HUES48 (cell line): ENCODE measurements at regions not wholly inside any gene's neighbourhood (a gene's known extent, or its start where the extent isn't known, plus 50 kb on each side); places are given as distances from the start of the nearest gene placed in this dataset.
"Not testable (repeated sequence)": the region's sequence is repeated elsewhere in the genome, so short reads cannot be mapped to it uniquely, and the experiment has no call there.

ENCODE experiments used
- H3K27ac ChIP-seq: one replicate; pipeline ENCODE4 v1.7.0; 2013; ENCODE audit warnings: low read depth, low read length, inconsistent platforms
- H3K27me3 ChIP-seq: 2 replicates; pipeline ENCODE4 v1.6.1; 2013; ENCODE audit warnings: mild to moderate bottlenecking, low read length; ENCODE audit not compliant: control insufficient read depth, insufficient read depth
- H3K36me3 ChIP-seq: 2 replicates; pipeline ENCODE4 v1.6.1; 2013; ENCODE audit warnings: low read length; ENCODE audit not compliant: control insufficient read depth, insufficient read depth
- H3K4me1 ChIP-seq: 2 replicates; pipeline ENCODE4 v1.6.1; 2013; ENCODE audit warnings: mild to moderate bottlenecking, low read length; ENCODE audit not compliant: control insufficient read depth, insufficient read depth
- H3K4me3 ChIP-seq: 2 replicates; pipeline ENCODE4 v1.5.1; 2013; ENCODE audit warnings: mild to moderate bottlenecking, low read depth, low read length
- H3K9ac ChIP-seq: 2 replicates; pipeline ENCODE4 v1.6.1; 2013; ENCODE audit warnings: mild to moderate bottlenecking, low read depth, low read length, moderate library complexity
- H3K9me3 ChIP-seq: 2 replicates; pipeline ENCODE4 v1.6.1; 2013; ENCODE audit warnings: low read length; ENCODE audit not compliant: control insufficient read depth, insufficient read depth

DNA sequence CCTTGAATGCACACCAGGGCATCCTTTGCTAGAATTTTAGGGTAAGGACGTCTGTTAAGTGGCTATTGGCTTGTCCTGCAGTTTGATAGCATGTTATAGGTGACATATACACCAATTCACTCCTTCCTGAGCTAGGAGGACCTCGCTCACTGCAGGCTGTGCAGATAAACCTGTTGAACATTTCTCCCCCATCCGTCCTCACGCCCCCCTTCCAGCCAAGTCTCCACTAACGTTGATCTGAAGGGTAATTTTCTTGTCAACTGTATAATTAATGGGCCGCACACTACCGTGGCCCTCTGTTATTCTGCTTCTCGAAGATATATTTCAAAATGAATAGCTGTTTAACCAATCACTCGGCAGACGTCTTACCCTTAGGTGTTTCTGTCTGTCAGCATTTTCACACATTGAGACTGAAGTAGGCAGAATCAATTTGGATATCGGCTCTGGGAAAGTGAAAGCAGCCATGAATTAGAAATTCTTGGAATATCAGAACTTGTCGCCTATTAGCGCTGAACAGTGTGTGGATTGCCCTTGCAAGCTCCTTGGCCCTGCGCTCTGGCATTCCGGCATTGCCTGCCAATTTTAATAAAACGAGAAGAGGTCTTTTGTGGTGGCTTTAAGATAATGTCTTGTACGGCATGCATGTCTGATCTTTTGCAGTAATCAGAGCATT is 905.3 kb downstream of the TYW1 start:
- Histone ChIP-seq H3K9me3 (no peaks in the 10 kb centered on the region), H3K4me1 (no peaks in the 10 kb centered on the region), H3K4me3 (no peak overlapping the region), H3K9ac (no peak overlapping the region), H3K27ac (no peak overlapping the region), H3K27me3 (no peaks in the 10 kb centered on the region), H3K36me3 (no peaks in the 10 kb centered on the region)

GRCh38 chr7:67907792-67908191 is 911.2 kb downstream of the TYW1 start:
- H3K9me3 ChIP-seq: no peaks in the 10 kb centered on the region
- no peak overlapping the region for H3K9ac ChIP-seq
- H3K27me3 ChIP-seq: no peaks in the 10 kb centered on the region
- no peak overlapping the region for H3K4me3 ChIP-seq
- H3K27ac ChIP-seq: no peak overlapping the region
- no peaks in the 10 kb centered on the region for H3K36me3 ChIP-seq
- no peaks in the 10 kb centered on the region for H3K4me1 ChIP-seq

DNA sequence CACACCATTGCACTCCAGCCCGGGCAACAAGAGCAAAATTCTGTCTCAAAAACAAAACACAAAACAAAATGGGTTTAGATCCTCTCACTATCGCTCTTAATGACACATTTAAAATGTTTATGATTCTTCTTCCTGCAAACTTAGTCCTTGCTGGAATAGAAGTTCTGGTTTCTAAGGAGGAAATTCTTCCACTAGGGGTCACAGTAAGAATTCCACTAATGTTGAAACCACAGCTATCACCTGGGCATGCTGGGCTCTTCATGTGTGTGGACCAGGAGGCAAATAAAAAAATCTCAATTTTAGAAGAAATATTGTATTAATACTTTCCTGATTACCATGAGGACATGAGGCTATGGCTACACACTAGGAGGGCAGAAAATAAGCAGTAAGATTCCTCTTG is 915.8 kb downstream of the TYW1 start:
- H3K36me3 ChIP-seq: no peaks in the 10 kb centered on the region

GRCh38 chr7:67913604-67914003 is 917.0 kb downstream of the TYW1 start:
- Histone ChIP-seq H3K9ac (no peak overlapping the region), H3K36me3 (no peaks in the 10 kb centered on the region), H3K4me3 (no peak overlapping the region), H3K9me3 (0 out of 2 replicates have a peak, but pooled peaks cover 5% of the 10 kb centered on the region), H3K27ac (no peak overlapping the region), H3K4me1 (peaks cover 11% of the 10 kb centered on the region), H3K27me3 (no peaks in the 10 kb centered on the region)

More for the DNA sequence above, 915.8 kb downstream of the TYW1 start:
- H3K4me1 ChIP-seq: peaks cover 11% of the 10 kb centered on the region
- H3K27ac ChIP-seq: no peak overlapping the region
- no peak overlapping the region for H3K4me3 ChIP-seq
- no peaks in the 10 kb centered on the region for H3K9me3 ChIP-seq
- H3K9ac ChIP-seq: no peak overlapping the region
- H3K27me3 ChIP-seq: no peaks in the 10 kb centered on the region

DNA sequence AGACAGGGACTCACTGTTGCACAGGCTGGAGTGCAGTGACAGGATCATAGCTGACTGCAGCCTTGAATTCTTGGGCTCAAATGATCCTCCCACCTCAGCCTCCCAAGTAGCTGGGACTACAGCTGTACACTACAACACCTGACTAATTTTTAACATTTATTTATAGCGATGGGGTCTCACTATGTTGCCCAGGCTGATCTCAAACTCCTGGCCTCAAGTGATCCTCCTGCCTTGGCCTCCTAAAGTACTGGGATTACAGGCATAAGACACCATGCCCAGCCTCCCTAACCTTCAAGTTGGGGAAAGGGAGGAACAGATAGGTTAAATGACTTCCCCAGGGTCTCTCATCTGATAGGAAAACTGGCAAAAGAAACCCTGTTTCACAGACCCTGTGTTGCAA is 919.5 kb downstream of the TYW1 start:
- not testable (repeated sequence) for H3K27me3 ChIP-seq, H3K9ac ChIP-seq, H3K4me3 ChIP-seq, H3K9me3 ChIP-seq, H3K36me3 ChIP-seq
- peaks cover 11% of the 10 kb centered on the region for H3K4me1 ChIP-seq
- peak overlapping the region; percentile 27 for H3K27ac ChIP-seq

- Histone ChIP-seq H3K9me3 (0 out of 2 replicates have a peak, but pooled peaks cover 7% of the 10 kb centered on the region), H3K9ac (no peak overlapping the region), H3K4me3 (no peak overlapping the region), H3K27me3 (no peaks in the 10 kb centered on the region), H3K36me3 (no peaks in the 10 kb centered on the region), H3K27ac (peak overlapping the region; percentile 78), H3K4me1 (peaks cover 11% of the 10 kb centered on the region)
Observed at GRCh38 chr7:67916571-67917436, 920.2 kb downstream of the TYW1 start.

- H3K27me3 ChIP-seq: no peaks in the 10 kb centered on the region
- H3K9me3 ChIP-seq: 0 out of 2 replicates have a peak, but pooled peaks cover 7% of the 10 kb centered on the region
- no peak overlapping the region for H3K9ac ChIP-seq
- H3K4me1 ChIP-seq: peaks cover 11% of the 10 kb centered on the region
- H3K4me3 ChIP-seq: no peak overlapping the region
- peak overlapping the region; percentile 78 for H3K27ac ChIP-seq
- H3K36me3 ChIP-seq: no peaks in the 10 kb centered on the region
Observed at GRCh38 chr7:67917437-67917755, 920.8 kb downstream of the TYW1 start.

- Histone ChIP-seq H3K36me3 (no peaks in the 10 kb centered on the region), H3K9me3 (0 out of 2 replicates have a peak, but pooled peaks cover 7% of the 10 kb centered on the region), H3K27ac (no peak overlapping the region), H3K4me3 (no peak overlapping the region), H3K9ac (no peak overlapping the region), H3K4me1 (peaks cover 11% of the 10 kb centered on the region), H3K27me3 (no peaks in the 10 kb centered on the region)
Observed at GRCh38 chr7:67918158-67918557, 921.5 kb downstream of the TYW1 start.

DNA sequence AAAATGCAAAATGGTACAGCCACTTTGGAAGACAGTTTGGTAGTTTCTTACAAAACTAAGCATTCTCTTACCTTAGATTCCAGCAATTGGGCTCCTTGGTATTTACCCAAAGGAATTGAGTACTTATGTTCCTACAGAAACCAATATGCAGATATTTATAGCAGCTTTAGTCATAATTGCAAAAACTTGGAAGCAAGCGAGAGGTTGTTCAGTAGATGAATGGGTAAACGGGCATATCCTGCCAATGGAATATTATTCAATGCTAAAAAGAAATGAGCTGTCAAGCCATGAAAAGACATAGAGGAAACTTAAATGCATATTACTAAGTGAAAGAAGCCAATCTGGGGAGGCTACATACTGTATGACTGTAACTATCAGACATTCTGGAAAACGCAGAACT is 926.7 kb downstream of the TYW1 start:
- H3K4me3 ChIP-seq: no peak overlapping the region
- H3K36me3 ChIP-seq: no peaks in the 10 kb centered on the region
- no peaks in the 10 kb centered on the region for H3K4me1 ChIP-seq
- no peak overlapping the region for H3K27ac ChIP-seq
- 0 out of 2 replicates have a peak, but pooled peaks cover 4% of the 10 kb centered on the region for H3K9me3 ChIP-seq
- H3K9ac ChIP-seq: no peak overlapping the region
- H3K27me3 ChIP-seq: no peaks in the 10 kb centered on the region

- Histone ChIP-seq H3K36me3 (no peaks in the 10 kb centered on the region), H3K9me3 (no peaks in the 10 kb centered on the region)
Observed at GRCh38 chr7:67928141-67928540, 931.5 kb downstream of the TYW1 start.

DNA sequence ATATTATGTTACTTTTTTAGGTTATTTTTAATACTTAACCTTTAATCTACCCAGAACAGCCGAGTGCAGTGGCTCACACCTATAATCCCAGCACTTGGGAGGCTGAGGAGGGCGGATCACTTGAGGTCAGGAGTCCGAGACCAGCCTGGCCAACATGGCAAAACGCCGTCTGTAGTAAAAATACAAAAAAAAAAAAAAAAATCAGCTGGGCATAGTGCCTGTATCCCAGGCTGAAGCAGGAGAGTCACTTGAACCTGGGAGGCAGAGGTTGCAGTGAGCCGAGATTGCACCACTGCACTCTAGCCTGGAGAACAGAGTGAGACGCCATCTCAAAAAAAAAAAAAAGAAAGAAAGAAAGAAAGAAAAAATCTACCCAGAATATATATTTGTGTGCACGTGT is 939.8 kb downstream of the TYW1 start:
- not testable (repeated sequence) for H3K27ac ChIP-seq, H3K4me3 ChIP-seq, H3K9ac ChIP-seq, H3K4me1 ChIP-seq, H3K36me3 ChIP-seq, H3K9me3 ChIP-seq, H3K27me3 ChIP-seq

More at GRCh38 chr7:67928141-67928540, 931.5 kb downstream of the TYW1 start:
- Histone ChIP-seq H3K27ac (no peak overlapping the region), H3K4me3 (no peak overlapping the region), H3K9ac (no peak overlapping the region), H3K27me3 (no peaks in the 10 kb centered on the region), H3K4me1 (no peaks in the 10 kb centered on the region)
